ENCODE measurements at regions not wholly inside any gene's neighbourhood (a gene's known extent, or its start where the extent isn't known, plus 50 kb on each side); places are given as distances from the start of the nearest gene placed in this dataset.
A peak's percentile ranks its signal among the peaks of the same experiment; 100 is the strongest.

DNA sequence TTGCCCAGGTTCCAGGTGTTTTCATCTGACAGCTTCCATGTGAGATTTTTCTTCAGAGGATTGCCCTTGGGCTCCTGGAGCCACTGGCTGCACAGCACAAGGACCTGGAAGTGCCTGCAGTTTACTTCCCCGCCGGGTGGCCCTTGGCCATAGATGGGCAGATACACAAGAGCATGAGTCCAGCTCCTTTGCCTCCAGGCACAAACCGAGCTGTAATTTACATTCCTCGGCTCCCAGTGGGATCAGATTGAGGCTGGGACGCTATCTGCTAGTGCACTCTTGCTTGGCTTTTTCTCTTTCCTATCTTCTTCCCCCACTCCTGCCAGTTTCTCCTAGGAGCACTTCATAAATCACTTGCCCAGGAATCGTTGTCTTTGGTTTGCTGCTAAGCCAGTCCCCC, 85.4 kb upstream of the RALY start:
- H3K56ac ChIP-seq (ENCODE audit: extremely low read depth, insufficient read depth, low read length): no peak overlapping the region
- in situ Hi-C loops (cut with MboI; ENCODE audit: low sequenced_read_pairs): no loop called here
- H3K79me1 ChIP-seq (ENCODE audit: low read depth in 1 of 2, low read length in 2 of 2): no peaks in the 10 kb centered on the region
- peaks cover 30% of the 10 kb centered on the region for H3K4me1 ChIP-seq (ENCODE audit: control insufficient read depth, insufficient read depth, low read length)
- H3K4ac ChIP-seq (ENCODE audit: low read depth, low read length): peak overlapping the region; percentile 87
- WGBS, 2 experiments (ENCODE audit: extremely low coverage in 2 of 2, insufficient read length in 1 of 2): 44% methylated on average over 3 of the region's 6 CpGs; no CpG with 5 or more reads in 1 of the 2 experiments
- H3K4me2 ChIP-seq (ENCODE audit: low read depth, low read length): no peak overlapping the region
- peak overlapping the region; percentile 56 to 69; a peak in 3 of 4 replicates for H4K8ac ChIP-seq (ENCODE audit: low read depth in 2 of 2, low read length in 2 of 2)
- peak overlapping the region; percentile 7; the same call in 1 of the 3 replicates for H2BK15ac ChIP-seq (ENCODE audit: low read depth, low read length)
- peak overlapping the region; percentile 65 for H3K18ac ChIP-seq (ENCODE audit: low read depth, low read length)
- H3K9me1 ChIP-seq (ENCODE audit: insufficient read depth, low read length): 0 out of 2 replicates have a peak, but pooled peaks cover 3% of the 10 kb centered on the region
- no TSS peak for BruUV-seq (replicated peaks)
- H3K14ac ChIP-seq (replicated peaks; ENCODE audit: low read depth, low read length): peak overlapping the region; percentile 67
- H2AFZ ChIP-seq (replicated peaks; ENCODE audit: low read length, poor library complexity): peak overlapping the region; percentile 61
- ChIA-PET POLR2A (ENCODE audit: unreplicated experiment) (no interaction called here), CTCF (interaction anchor here (0.9 kb wide), 1 partner anchor 53 kb away, joined by 6 read pairs; no protein-coding TSS in a partner anchor)
- dilution Hi-C loops (cut with HindIII; ENCODE audit: low sequenced_read_pairs, unreplicated experiment): no loop called here
- peak overlapping the region; percentile 78 for H3K27ac ChIP-seq (ENCODE audit: insufficient read depth, low read length)
- no peaks in the 10 kb centered on the region for H4K20me1 ChIP-seq (ENCODE audit: insufficient read depth, low read length)
- no peak overlapping the region for H2AK9ac ChIP-seq (replicated peaks; ENCODE audit: low read depth, low read length, poor library complexity)
- DNase-seq: peak; percentile 28
- intact Hi-C loops (cut with micrococcal nuclease): loop anchor here (1.0 kb wide), 1 partner anchor 12 kb away; no protein-coding TSS in a partner anchor
- peak overlapping the region; percentile 65 for H4K91ac ChIP-seq (ENCODE audit: insufficient read depth, low read depth, low read length)
- H2AK5ac ChIP-seq (ENCODE audit: low read depth, low read length): peak overlapping the region; percentile 65
- no peaks in the 10 kb centered on the region; the same call in 1 of the 2 replicates for H3K27me3 ChIP-seq (ENCODE audit: control insufficient read depth, insufficient read depth, low read length)
- no peak overlapping the region for H3K23ac ChIP-seq (ENCODE audit: low read depth, low read length)
- no peaks in the 10 kb centered on the region for H3K36me3 ChIP-seq (ENCODE audit: control insufficient read depth, insufficient read depth, low read length)
- peak overlapping the region; percentile 87 for H2BK5ac ChIP-seq (ENCODE audit: low read depth, low read length, poor library complexity, severe bottlenecking)
- peak overlapping the region; percentile 64 for H2BK20ac ChIP-seq (ENCODE audit: low read depth, low read length)
- peak overlapping the region; percentile 78 for H4K5ac ChIP-seq (ENCODE audit: low read depth, low read length)
- peak overlapping the region; percentile 91 for H2BK120ac ChIP-seq (ENCODE audit: low read depth, low read length)
- TF ChIP-seq CEBPB (IDR thresholded peaks at IDR 0.05; ENCODE audit: low read depth, low read length) (no peak), FOS (IDR thresholded peaks at IDR 0.05; ENCODE audit: low read depth, low read length) (no peak), RCOR1 (IDR thresholded peaks at IDR 0.05; ENCODE audit: insufficient replicate concordance, low read length) (no peak), MAZ (IDR thresholded peaks at IDR 0.05; ENCODE audit: borderline replicate concordance, low read depth, low read length) (no peak), RFX5 (IDR thresholded peaks at IDR 0.05; ENCODE audit: low read depth, low read length) (no peak), BHLHE40 (IDR thresholded peaks at IDR 0.05; ENCODE audit: low read depth, low read length) (no peak), NFE2L2 (IDR thresholded peaks at IDR 0.05; ENCODE audit: low read depth, low read length) (no peak)
- no peak overlapping the region for H3K4me3 ChIP-seq (ENCODE audit: insufficient read depth, low read depth, low read length)
- peak overlapping the region; percentile 35; the same call in 1 of the 2 replicates for H3K9ac ChIP-seq (ENCODE audit: low read depth, low read length)
- H3K9me3 ChIP-seq (ENCODE audit: control insufficient read depth, insufficient read depth, low read length): no peaks in the 10 kb centered on the region
- peak; percentile 55 for ATAC-seq (ENCODE audit: low read depth)
